Vagina (tissue), 2 donors: ENCODE measurements at regions not wholly inside any gene's neighbourhood (a gene's known extent, or its start where the extent isn't known, plus 50 kb on each side); places are given as distances from the start of the nearest gene placed in this dataset.

Experiments
- DNase-seq, 2 donors: peaks; one replicate each; pipeline ENCODE4 v3.0.0-alpha.2; 2017; ENCODE audit errors: extremely low spot score in 2 of 2
- H3K27ac ChIP-seq: fragments of 200-600 bp; sonication (generic); one replicate; pipeline ENCODE4 v1.5.1; 2019
- H3K27me3 ChIP-seq: fragments of 200-600 bp; sonication (generic); one replicate; pipeline ENCODE4 v1.5.1; 2019
- H3K36me3 ChIP-seq, 2 donors: fragments of 200-600 bp; sonication (generic); one replicate each; pipeline ENCODE4 v1.5.1; 2017 to 2019
- H3K4me1 ChIP-seq: fragments of 200-600 bp; sonication (generic); one replicate; pipeline ENCODE4 v1.5.1; 2019
- H3K4me3 ChIP-seq, 2 donors: fragments of 200-600 bp; sonication (generic); 1 replicate in 1 of 2; 2 replicates in 1 of 2; pipeline ENCODE4 v1.5.1; 2016 to 2019
- H3K9me3 ChIP-seq: fragments of 200-600 bp; sonication (generic); one replicate; pipeline ENCODE4 v1.5.1; 2019
- CTCF ChIP-seq, 3 experiments: fragments of 450-650 bp in 2 of 3; fragments of 200-600 bp in 1 of 3; sonication (generic) in 1 of 3; IDR thresholded peaks; one replicate each; pipeline ENCODE4 v1.5.1; 2017 to 2019; ENCODE audit warnings: antibody characterized with exemption in 3 of 3, mild to moderate bottlenecking in 2 of 3, moderate library complexity in 2 of 3
- POLR2A ChIP-seq, 2 donors: fragments of 450-650 bp; IDR thresholded peaks; one replicate each; pipeline ENCODE4 v1.6.1; 2017; ENCODE audit warnings: antibody characterized with exemption in 2 of 2, mild to moderate bottlenecking in 2 of 2, moderate library complexity in 2 of 2
- POLR2AphosphoS5 ChIP-seq, 2 donors: sonication (generic); formaldehyde crosslinking; IDR thresholded peaks; one replicate each; pipeline ENCODE4 v1.9.0; 2017; ENCODE audit warnings: antibody characterized with exemption in 2 of 2, mild to moderate bottlenecking in 2 of 2, low read depth in 1 of 2; ENCODE audit not compliant: insufficient read depth in 1 of 2
- intact Hi-C: fragments of 100-400 bp; cut with DNase I; formaldehyde crosslinking; loops from one replicate; pipeline ENCODE4 v1.15.1; 2023

- H3K27me3 ChIP-seq, result no peaks in the 10 kb centered on the region
- TF ChIP-seq POLR2AphosphoS5 (IDR thresholded peaks at IDR 0.05; ENCODE audit: insufficient read depth in 1 of 2, low read depth in 1 of 2) (no peak), CTCF (IDR thresholded peaks at IDR 0.05) (no peak), POLR2A (IDR thresholded peaks at IDR 0.05) (no peak)
- intact Hi-C loops, result no loop called here
- no peak for DNase-seq
- H3K9me3 ChIP-seq, result no peaks in the 10 kb centered on the region
- H3K27ac ChIP-seq, result no peak overlapping the region
- no peak overlapping the region for H3K4me3 ChIP-seq
- no peaks in the 10 kb centered on the region for H3K36me3 ChIP-seq
- no peaks in the 10 kb centered on the region for H3K4me1 ChIP-seq
Observed at GRCh38 chr12:127008755-127009403, 1258.1 kb upstream of the TMEM132C start.

DNA sequence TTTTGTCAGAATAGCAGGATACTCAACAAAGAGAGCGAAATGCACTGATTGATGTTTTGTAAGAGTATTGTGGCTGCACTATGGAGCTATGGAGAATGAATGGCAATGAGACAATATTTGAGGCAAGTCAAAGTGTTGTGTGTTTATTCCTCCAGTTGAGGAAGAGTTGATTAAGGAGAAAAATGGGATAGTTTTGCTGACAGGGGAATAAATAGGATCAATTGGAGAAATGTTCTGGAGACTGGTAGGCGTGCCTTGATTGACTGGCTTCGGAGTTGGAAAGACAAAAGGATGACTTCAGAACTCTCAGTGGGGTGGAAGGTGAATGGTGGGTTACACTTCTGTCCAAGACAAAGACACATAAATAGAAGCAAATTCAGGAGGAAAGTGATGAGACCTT, 1254.9 kb upstream of the TMEM132C start:
- TF ChIP-seq POLR2A (IDR thresholded peaks at IDR 0.05) (no peak), POLR2AphosphoS5 (IDR thresholded peaks at IDR 0.05; ENCODE audit: insufficient read depth in 1 of 2, low read depth in 1 of 2) (no peak), CTCF (IDR thresholded peaks at IDR 0.05) (no peak)
- intact Hi-C loops, result no loop called here
- no peaks in the 10 kb centered on the region for H3K4me1 ChIP-seq
- no peaks in the 10 kb centered on the region for H3K9me3 ChIP-seq
- no peaks in the 10 kb centered on the region for H3K27me3 ChIP-seq
- no peak for DNase-seq
- no peaks in the 10 kb centered on the region for H3K36me3 ChIP-seq
- H3K4me3 ChIP-seq, result no peak overlapping the region
- no peak overlapping the region for H3K27ac ChIP-seq

- no peaks in the 10 kb centered on the region for H3K9me3 ChIP-seq
- H3K27me3 ChIP-seq, result no peaks in the 10 kb centered on the region
- no peak for DNase-seq
- H3K27ac ChIP-seq, result no peak overlapping the region
- H3K4me3 ChIP-seq, result no peak overlapping the region
- intact Hi-C loops, result no loop called here
- no peak for TF ChIP-seq POLR2A (IDR thresholded peaks at IDR 0.05)
- no peak for TF ChIP-seq CTCF (IDR thresholded peaks at IDR 0.05)
- TF ChIP-seq POLR2AphosphoS5 (IDR thresholded peaks at IDR 0.05; ENCODE audit: insufficient read depth in 1 of 2, low read depth in 1 of 2), result no peak
- no peaks in the 10 kb centered on the region for H3K36me3 ChIP-seq
- no peaks in the 10 kb centered on the region for H3K4me1 ChIP-seq
Observed at GRCh38 chr12:127013197-127013596, 1253.8 kb upstream of the TMEM132C start.

DNA sequence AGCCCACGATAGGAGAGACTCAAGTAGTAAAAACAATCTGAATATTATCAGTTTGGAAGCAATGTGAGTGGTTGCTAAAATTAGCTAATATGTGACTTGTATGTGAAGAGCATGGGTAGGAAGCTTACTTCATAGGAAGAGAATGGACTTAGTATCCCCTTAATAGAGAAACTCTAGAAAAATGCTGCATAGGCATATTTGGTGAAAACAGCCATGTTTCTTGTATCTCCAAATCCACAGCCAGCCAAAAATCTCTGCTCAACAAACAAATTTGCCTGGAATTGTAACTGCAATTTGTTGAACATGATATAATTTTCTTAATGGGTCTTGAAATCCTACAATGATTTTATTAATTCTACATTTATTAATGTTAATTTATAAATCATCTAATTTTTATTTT, 1252.9 kb upstream of the TMEM132C start:
- no peaks in the 10 kb centered on the region for H3K9me3 ChIP-seq
- no peak overlapping the region for H3K27ac ChIP-seq
- no peaks in the 10 kb centered on the region for H3K36me3 ChIP-seq

More for the DNA sequence above, 1252.9 kb upstream of the TMEM132C start:
- Histone ChIP-seq H3K4me3 (no peak overlapping the region), H3K4me1 (no peaks in the 10 kb centered on the region), H3K27me3 (no peaks in the 10 kb centered on the region)
- intact Hi-C loops, result no loop called here
- TF ChIP-seq POLR2A (IDR thresholded peaks at IDR 0.05), result no peak
- no peak for TF ChIP-seq POLR2AphosphoS5 (IDR thresholded peaks at IDR 0.05; ENCODE audit: insufficient read depth in 1 of 2, low read depth in 1 of 2)
- no peak for TF ChIP-seq CTCF (IDR thresholded peaks at IDR 0.05)
- no peak for DNase-seq
